Prostate gland (tissue), 2 donors: ENCODE measurements at regions not wholly inside any gene's neighbourhood (a gene's known extent, or its start where the extent isn't known, plus 50 kb on each side); places are given as distances from the start of the nearest gene placed in this dataset.
"Not testable (repeated sequence)": the region's sequence is repeated elsewhere in the genome, so short reads cannot be mapped to it uniquely, and the experiment has no call there.

Source experiments
- POLR2A ChIP-seq: fragments of 450-650 bp; IDR thresholded peaks from one replicate; pipeline ENCODE4 v1.6.1; 2016; ENCODE audit warnings: antibody characterized with exemption, mild to moderate bottlenecking
- POLR2AphosphoS5 ChIP-seq: sonication (generic); formaldehyde crosslinking; IDR thresholded peaks from one replicate; pipeline ENCODE4 v1.6.1; 2017; ENCODE audit warnings: antibody characterized with exemption
- TF ChIP-seq, protein P1 (sequence below), 4 experiments: fragments of 200-600 bp in 2 of 4; fragments of 450-650 bp in 2 of 4; sonication (generic) in 2 of 4; IDR thresholded peaks; 1 replicate in 3 of 4; 2 replicates in 1 of 4; pipeline ENCODE4 v1.5.1; 2016 to 2019; ENCODE audit warnings: antibody characterized with exemption in 4 of 4, mild to moderate bottlenecking in 2 of 4, moderate library complexity in 2 of 4

DNA sequence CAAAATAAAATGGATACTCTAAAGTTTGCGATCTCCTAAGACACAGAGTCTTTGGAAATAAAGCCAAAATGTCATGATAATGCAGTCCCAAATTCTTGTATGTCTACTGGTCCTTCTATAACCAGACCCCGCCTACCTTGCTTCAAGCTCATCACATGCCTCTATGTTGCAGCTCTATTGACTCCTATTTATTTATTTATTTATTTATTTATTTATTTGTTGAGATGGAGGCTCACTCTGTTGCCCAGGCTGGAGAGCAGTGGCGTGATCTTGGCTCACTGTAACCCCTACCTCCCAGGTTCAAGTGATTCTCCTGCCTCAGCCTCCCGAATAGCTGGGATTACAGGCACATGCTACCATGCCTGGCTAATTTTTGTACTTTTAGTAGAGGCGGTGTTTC lies 398.7 kb upstream of the SOX5 start:
- TF ChIP-seq, protein P1, sequence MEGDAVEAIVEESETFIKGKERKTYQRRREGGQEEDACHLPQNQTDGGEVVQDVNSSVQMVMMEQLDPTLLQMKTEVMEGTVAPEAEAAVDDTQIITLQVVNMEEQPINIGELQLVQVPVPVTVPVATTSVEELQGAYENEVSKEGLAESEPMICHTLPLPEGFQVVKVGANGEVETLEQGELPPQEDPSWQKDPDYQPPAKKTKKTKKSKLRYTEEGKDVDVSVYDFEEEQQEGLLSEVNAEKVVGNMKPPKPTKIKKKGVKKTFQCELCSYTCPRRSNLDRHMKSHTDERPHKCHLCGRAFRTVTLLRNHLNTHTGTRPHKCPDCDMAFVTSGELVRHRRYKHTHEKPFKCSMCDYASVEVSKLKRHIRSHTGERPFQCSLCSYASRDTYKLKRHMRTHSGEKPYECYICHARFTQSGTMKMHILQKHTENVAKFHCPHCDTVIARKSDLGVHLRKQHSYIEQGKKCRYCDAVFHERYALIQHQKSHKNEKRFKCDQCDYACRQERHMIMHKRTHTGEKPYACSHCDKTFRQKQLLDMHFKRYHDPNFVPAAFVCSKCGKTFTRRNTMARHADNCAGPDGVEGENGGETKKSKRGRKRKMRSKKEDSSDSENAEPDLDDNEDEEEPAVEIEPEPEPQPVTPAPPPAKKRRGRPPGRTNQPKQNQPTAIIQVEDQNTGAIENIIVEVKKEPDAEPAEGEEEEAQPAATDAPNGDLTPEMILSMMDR (IDR thresholded peaks at IDR 0.05) = not testable (repeated sequence)
- TF ChIP-seq POLR2A, POLR2AphosphoS5: not testable (repeated sequence)
